Mucosa of rectum (tissue), 2 donors: ENCODE measurements at regions not wholly inside any gene's neighbourhood (a gene's known extent, or its start where the extent isn't known, plus 50 kb on each side); places are given as distances from the start of the nearest gene placed in this dataset.

Source experiments
- H3K27ac ChIP-seq, 2 donors: one replicate each; pipeline ENCODE4 v1.7.0; 2013; ENCODE audit warnings: inconsistent platforms in 2 of 2, low read depth in 2 of 2, low read length in 2 of 2
- H3K27me3 ChIP-seq, 2 donors: one replicate each; pipeline ENCODE4 v1.7.0; 2013; ENCODE audit warnings: low read length in 2 of 2; ENCODE audit not compliant: control insufficient read depth in 2 of 2, insufficient read depth in 2 of 2
- H3K36me3 ChIP-seq, 2 donors: one replicate each; pipeline ENCODE4 v1.7.0; 2013; ENCODE audit warnings: low read length in 2 of 2; ENCODE audit not compliant: control insufficient read depth in 2 of 2, insufficient read depth in 2 of 2
- H3K4me1 ChIP-seq, 2 donors: one replicate each; pipeline ENCODE4 v1.7.0; 2013; ENCODE audit warnings: low read length in 2 of 2, mild to moderate bottlenecking in 1 of 2; ENCODE audit not compliant: control insufficient read depth in 2 of 2, insufficient read depth in 2 of 2
- H3K4me3 ChIP-seq, 2 donors: one replicate each; pipeline ENCODE4 v1.7.0; 2013; ENCODE audit warnings: low read length in 2 of 2
- H3K9ac ChIP-seq, 2 donors: one replicate each; pipeline ENCODE4 v1.7.0; 2013; ENCODE audit warnings: low read length in 2 of 2, low read depth in 1 of 2, mild to moderate bottlenecking in 1 of 2
- H3K9me3 ChIP-seq, 2 donors: one replicate each; pipeline ENCODE4 v1.7.0; 2013; ENCODE audit warnings: low read length in 2 of 2; ENCODE audit not compliant: control insufficient read depth in 2 of 2
- donor health status: healthy.
- donor health status: Normal muscosa, but diverticular disease.

DNA sequence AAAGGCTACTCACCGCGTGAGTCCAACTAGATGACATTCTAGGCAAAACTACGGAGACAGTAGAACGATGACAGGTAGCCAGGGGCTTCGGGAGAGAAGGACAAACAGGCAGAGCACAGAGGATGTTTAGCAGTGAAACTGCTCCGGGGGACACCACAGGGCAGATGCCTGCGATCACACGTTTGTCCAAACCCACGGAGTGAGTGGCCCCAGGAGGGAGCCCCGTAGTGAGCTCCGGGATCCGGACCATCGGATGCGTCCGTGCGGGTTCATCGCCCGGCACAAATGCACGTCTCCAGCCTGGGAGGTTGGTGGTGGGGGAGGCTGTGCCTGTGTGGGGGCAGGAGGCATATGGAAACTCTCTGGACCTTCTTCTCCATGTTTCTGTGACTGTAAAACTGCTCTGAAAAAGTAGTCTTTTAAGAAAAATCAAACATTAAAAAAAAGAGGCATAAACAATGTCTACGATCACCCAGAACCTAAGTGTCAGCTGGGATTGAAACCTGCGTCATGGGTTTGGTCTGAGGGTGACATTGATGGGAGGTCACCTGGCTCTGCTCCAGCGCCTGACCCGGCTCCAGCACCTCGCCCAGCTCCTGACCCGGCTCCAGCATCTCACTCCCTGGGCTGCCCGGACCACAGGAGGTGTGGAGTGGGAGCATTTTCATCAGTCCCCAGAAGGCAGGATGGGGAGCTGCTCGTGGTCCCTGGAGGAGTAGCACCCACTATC is 83.0 kb upstream of the CTDP1 start:
- Histone ChIP-seq H3K9me3 (no peaks in the 10 kb centered on the region), H3K9ac (no peak overlapping the region), H3K27me3 (no peaks in the 10 kb centered on the region), H3K27ac (no peak overlapping the region), H3K4me3 (no peak overlapping the region), H3K4me1 (no peaks in the 10 kb centered on the region), H3K36me3 (no peaks in the 10 kb centered on the region)

DNA sequence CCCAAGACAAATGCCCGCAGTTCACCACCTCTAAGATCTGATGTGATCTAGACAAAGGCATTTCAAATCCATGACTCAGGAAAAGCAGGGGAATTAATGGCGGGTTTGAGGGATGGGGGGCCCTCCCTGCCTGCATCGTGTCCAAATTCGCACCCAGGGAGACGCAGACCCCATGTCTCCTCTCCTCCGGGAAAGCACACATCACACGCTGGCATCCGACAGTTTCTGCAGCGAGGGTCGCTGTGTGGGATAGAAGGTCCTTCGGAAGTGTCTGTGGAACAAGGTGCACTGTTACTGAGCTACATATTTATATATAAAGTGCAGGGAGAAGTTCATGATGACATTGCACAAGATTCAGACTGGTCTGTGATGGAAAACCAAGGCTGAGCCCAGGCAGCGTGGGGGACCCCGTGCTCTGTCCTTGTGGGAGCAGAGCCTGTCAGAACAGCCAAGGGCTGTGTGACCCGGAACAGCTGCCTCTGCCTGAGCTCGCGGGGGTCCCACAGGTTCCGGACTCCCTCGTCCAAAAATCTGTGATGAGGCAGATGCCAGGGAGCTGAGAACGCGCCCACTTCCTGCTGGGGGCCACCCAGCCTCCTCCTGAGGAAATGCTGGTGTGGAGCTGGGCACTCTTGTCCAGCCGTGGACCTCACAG is 82.3 kb upstream of the CTDP1 start:
- H3K36me3 ChIP-seq = no peaks in the 10 kb centered on the region
- no peaks in the 10 kb centered on the region for H3K27me3 ChIP-seq
- H3K4me3 ChIP-seq = no peak overlapping the region
- H3K27ac ChIP-seq = no peak overlapping the region
- no peaks in the 10 kb centered on the region for H3K9me3 ChIP-seq
- H3K9ac ChIP-seq = no peak overlapping the region
- H3K4me1 ChIP-seq = no peaks in the 10 kb centered on the region

DNA sequence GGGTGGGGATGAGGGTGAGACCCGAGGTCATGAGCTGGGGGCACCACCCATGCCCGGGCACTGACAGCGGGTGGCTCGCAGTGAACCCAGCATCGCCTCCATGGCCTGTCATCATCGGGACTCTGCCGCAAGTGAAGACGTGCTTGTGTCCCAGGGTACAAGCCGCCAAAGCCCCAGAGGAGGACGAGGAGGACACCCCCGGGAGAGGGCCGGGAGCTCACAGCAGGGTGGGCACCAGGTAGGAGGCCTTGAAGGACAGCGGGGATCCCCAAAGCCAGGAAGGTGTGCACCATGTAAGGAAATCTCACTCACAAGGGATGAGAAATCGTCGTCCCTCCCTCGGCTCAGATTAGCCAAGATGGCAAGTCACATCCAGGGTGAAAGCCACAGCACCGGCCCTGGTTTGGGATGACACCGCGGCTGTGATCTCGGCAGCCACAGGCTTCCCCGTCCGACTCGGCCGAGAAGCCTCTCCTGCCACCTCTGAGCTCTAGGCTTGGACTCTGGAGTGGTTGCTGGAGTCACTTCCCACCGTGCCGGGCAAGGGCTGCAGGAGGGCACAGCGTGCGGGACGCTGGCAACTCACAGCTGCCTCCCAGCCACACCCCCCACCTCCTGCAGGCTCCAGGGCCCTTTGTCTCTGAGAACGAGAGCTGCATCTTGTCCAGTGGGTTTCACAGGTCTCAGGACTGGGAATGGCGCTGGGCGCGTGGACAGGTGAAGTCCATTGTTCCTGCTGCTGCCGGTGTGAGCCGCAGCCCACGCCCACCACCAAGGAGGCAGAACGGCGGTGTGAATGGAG is 81.6 kb upstream of the CTDP1 start:
- H3K27me3 ChIP-seq = no peaks in the 10 kb centered on the region
- H3K4me1 ChIP-seq = no peaks in the 10 kb centered on the region
- no peaks in the 10 kb centered on the region for H3K36me3 ChIP-seq
- no peak overlapping the region for H3K27ac ChIP-seq
- no peak overlapping the region for H3K4me3 ChIP-seq
- no peak overlapping the region for H3K9ac ChIP-seq
- H3K9me3 ChIP-seq = no peaks in the 10 kb centered on the region

DNA sequence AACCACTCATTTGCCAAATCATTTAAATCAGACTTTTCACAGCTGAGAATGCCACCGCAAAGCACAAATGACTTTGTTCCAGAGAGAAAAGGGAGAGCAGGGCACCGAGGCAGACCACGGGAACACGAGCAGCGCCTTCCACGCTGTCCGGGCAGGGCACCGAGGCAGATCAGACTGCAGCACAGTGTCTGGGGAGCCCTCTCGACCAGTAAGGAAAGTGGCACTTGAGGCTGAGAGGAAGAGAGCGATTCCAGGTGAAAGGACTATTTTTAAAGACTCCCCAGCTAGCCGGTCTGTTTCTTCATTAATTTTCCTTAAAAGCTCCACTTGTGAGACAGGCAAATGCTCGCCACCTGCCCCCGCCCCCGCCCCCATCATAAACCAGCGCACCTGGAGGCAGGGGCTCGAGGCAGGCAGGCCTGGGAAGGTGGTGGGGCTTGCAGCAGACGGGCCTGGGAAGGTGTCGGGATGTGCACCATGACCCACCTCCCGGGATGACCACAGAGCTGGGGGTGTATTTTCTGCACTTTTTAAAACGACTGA is 80.9 kb upstream of the CTDP1 start:
- no peak overlapping the region for H3K27ac ChIP-seq
- no peak overlapping the region for H3K9ac ChIP-seq
- H3K4me1 ChIP-seq = no peaks in the 10 kb centered on the region
- no peaks in the 10 kb centered on the region for H3K36me3 ChIP-seq
- H3K9me3 ChIP-seq = no peaks in the 10 kb centered on the region
- H3K27me3 ChIP-seq = no peaks in the 10 kb centered on the region
- no peak overlapping the region for H3K4me3 ChIP-seq

DNA sequence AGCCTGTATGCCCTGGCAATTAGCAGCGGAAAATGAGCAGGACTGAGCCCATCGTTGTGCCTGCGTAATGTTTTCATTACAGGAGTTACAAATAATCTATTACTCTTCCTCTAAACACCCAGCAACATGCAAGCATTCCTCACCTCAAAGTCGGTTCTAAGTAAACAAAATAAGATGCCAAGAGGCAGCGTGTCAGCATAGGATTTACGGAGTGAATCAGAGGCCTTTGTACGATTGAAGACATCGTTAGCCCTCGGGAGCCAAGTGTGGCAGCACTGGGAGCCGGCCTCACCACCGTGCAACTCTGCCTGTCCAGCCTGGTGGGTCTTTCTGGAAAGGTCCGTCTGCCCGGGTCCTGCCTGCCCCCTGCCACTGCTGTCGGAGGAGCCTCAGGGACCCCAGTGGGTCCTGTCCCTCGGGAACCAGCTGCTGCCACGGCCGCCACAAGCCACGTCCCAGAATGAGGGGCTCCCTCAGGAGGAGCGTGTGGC is 80.1 kb upstream of the CTDP1 start:
- Histone ChIP-seq H3K9me3 (no peaks in the 10 kb centered on the region), H3K9ac (no peak overlapping the region), H3K36me3 (no peaks in the 10 kb centered on the region), H3K4me1 (no peaks in the 10 kb centered on the region), H3K27me3 (no peaks in the 10 kb centered on the region), H3K4me3 (no peak overlapping the region), H3K27ac (no peak overlapping the region)

DNA sequence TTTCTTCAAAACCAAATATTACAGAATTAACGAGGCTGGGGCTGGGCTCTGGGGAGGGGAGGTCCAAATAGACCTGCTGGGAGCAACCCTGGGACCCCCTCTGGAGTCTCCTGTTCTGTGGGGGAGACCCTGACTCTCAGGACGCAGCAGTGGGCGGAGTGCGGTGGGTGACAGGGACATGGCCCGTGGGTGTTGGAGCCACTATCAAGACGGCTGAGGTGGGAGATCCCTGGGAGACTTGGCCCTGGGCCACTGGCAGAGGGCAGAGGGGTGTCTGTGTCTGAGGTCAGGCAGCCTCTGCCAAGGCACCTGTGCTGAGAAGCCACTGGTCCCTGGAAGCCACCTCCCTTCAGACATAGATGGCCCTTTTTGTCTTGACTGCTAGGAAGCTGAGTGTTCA is 79.5 kb upstream of the CTDP1 start:
- H3K27ac ChIP-seq = no peak overlapping the region
- H3K27me3 ChIP-seq = no peaks in the 10 kb centered on the region
- H3K9me3 ChIP-seq = no peaks in the 10 kb centered on the region

DNA sequence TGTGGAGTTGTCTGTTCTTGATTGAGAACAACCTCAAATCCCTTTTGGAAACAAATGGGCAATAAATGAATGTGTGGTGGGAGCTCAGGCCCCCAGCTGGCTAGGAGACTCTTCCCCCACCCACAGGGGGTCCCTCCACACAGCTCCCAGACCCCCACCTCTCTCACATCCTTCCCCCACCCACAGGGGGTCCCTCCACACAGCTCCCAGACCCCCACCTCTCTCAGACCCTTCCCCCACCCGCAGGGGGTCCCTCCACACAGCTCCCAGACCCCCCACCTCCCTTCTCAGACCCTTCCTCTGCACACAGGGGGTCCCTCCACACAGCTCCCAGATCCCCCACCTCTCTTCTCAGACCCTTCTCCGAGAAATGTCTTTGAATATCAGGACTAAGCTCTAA is 79.0 kb upstream of the CTDP1 start:
- no peaks in the 10 kb centered on the region for H3K36me3 ChIP-seq
- no peaks in the 10 kb centered on the region for H3K4me1 ChIP-seq
- no peak overlapping the region for H3K9ac ChIP-seq
- no peaks in the 10 kb centered on the region for H3K27me3 ChIP-seq
- no peaks in the 10 kb centered on the region for H3K9me3 ChIP-seq
- no peak overlapping the region for H3K27ac ChIP-seq
- H3K4me3 ChIP-seq = no peak overlapping the region

More for the DNA sequence above, 79.5 kb upstream of the CTDP1 start:
- Histone ChIP-seq H3K36me3 (no peaks in the 10 kb centered on the region), H3K4me1 (no peaks in the 10 kb centered on the region), H3K4me3 (no peak overlapping the region), H3K9ac (no peak overlapping the region)

DNA sequence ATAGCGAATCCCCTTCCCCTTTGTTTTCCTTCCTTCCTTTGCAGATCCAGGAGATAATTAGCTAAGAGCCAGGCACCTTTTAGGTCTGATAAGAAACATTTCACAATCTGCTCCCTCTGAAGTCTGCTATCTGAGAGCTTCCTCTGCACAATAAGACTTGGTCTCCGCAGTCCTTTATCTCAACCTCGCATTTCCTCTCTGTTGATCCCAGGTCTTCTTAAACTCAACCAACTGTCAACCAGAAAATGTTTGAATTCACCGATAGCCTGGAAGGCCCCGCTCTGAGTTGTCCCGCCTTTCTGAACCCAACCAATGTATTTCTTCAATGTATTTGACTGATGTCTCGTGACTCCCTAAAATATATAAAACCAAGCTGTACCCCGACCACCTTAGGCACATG is 78.4 kb upstream of the CTDP1 start:
- no peaks in the 10 kb centered on the region for H3K9me3 ChIP-seq
- no peak overlapping the region for H3K4me3 ChIP-seq
- no peak overlapping the region for H3K27ac ChIP-seq
- no peak overlapping the region for H3K9ac ChIP-seq
- H3K36me3 ChIP-seq = no peaks in the 10 kb centered on the region
- no peaks in the 10 kb centered on the region for H3K27me3 ChIP-seq
- H3K4me1 ChIP-seq = no peaks in the 10 kb centered on the region

DNA sequence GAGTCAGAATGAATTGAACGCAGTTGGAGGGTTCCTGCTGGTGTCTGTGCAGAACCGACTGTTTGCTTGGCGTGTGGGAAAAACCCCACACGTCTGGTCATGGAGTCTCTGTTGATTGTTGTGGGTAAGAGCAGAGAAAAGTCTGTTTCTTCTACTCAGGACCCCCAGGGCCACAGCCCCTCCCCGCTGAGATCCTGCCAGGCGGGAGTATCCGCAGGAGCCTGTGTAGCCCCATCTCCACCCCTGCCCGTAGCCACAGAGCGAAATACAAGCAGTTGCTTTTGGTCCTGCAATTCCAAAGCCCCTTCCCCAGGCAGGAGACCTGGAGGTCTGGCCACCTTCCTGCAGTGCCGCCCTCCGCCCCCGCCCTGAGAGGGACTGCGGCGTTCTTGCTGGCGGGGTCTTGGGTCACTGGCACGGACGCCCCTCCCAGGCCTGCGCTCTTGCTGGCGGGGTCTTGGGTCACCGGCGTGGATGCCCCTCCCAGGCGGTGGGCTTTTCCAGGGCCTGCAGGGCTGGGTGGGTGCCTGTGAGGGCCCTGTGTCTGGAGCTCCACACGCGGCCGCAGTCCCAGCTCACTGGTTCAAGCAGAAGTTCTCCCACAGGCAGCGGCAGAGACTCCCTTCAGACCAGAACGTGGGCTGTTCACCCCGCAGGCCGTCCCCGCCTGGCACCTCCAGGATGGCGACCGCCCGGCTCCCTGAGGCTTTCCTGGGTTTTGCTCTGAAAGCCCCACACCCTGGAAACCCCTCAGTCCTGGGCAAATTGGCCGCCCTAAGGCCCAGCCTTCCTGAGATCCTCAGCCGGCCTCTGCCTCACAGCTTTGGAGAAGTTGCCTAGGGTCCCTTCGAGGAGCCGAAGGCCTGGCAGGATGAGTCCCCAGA is 76.0 kb upstream of the CTDP1 start:
- Histone ChIP-seq H3K27me3 (no peaks in the 10 kb centered on the region), H3K36me3 (no peaks in the 10 kb centered on the region), H3K9me3 (no peaks in the 10 kb centered on the region), H3K4me3 (no peak overlapping the region), H3K4me1 (no peaks in the 10 kb centered on the region), H3K27ac (no peak overlapping the region), H3K9ac (no peak overlapping the region)
